Psoas muscle (tissue), 7 donors: ENCODE measurements at regions not wholly inside any gene's neighbourhood (a gene's known extent, or its start where the extent isn't known, plus 50 kb on each side); places are given as distances from the start of the nearest gene placed in this dataset.

ENCODE experiments used
- ATAC-seq, 4 donors: fragments of 200-7000 bp; cut with Tn5 transposase; one replicate each; pipeline ENCODE4 v1.9.1; 2020; ENCODE audit warnings: moderate library complexity in 3 of 4, mild to moderate bottlenecking in 2 of 4
- DNase-seq, 2 donors: peaks; one replicate each; pipeline ENCODE4 v3.0.0-alpha.2; 2020
- H3K27ac ChIP-seq: fragments of 200-600 bp; one replicate; pipeline ENCODE4 v1.8.0; 2022
- H3K27me3 ChIP-seq, 3 donors: fragments of 200-600 bp in 1 of 3; one replicate each; pipeline versions ENCODE4 v1.6.1 to v1.8.0; 2013 to 2022; ENCODE audit warnings: low read length in 2 of 3, mild to moderate bottlenecking in 2 of 3, moderate library complexity in 1 of 3; ENCODE audit not compliant: insufficient read depth in 3 of 3
- H3K36me3 ChIP-seq, 2 donors: fragments of 200-600 bp in 1 of 2; one replicate each; pipeline versions ENCODE4 v1.6.1 to v1.8.0; 2013 to 2022; ENCODE audit warnings: low read depth in 1 of 2, mild to moderate bottlenecking in 1 of 2, moderate library complexity in 1 of 2; ENCODE audit not compliant: insufficient read depth in 1 of 2
- H3K4me1 ChIP-seq: fragments of 200-600 bp; one replicate; pipeline ENCODE4 v1.8.0; 2022
- H3K4me3 ChIP-seq: fragments of 200-600 bp; one replicate; pipeline ENCODE4 v1.8.0; 2022; ENCODE audit warnings: mild to moderate bottlenecking
- H3K9me3 ChIP-seq: fragments of 200-600 bp; one replicate; pipeline ENCODE4 v1.8.0; 2022
- CTCF ChIP-seq: fragments of 200-600 bp; IDR thresholded peaks from one replicate; pipeline ENCODE4 v1.8.0; 2022; ENCODE audit warnings: antibody characterized with exemption
- WGBS, 3 donors: extraction: QIAGEN DNeasy Blood & Tissue Kit; methylation state at CpG; one replicate each; pipeline versions ENCODE4 v1.1.6 to v1.1.7; 2013; 5-methylcytosine and 5-hydroxymethylcytosine counted together
- intact Hi-C, 2 donors: fragments of 100-400 bp; cut with DNase I; formaldehyde crosslinking; loops; one replicate each; pipeline versions ENCODE4 v1.11.0 to v1.14.2; 2022
- donor health status: healthy with polysubstance abuse.
- donor health status: DM: no; HTN: no; CAD: no; lungs with moderate emphysema.
- donor health status: Bipolar disorder and iron deficiency.
- donor health status: healthy.
- donor health status: DM: yes; HTN: yes; CAD: no.
- donor health status: DM: no; HTN: no; CAD: no.
- donor health status: DM: yes; HTN: yes; CAD: no.

- no peaks in the 10 kb centered on the region for H3K9me3 ChIP-seq
- WGBS, 3 donors, result 78 to 88% (median 85%) methylated on average over 2 of the region's 2 CpGs
- no peaks in the 10 kb centered on the region for H3K36me3 ChIP-seq
- no peak for TF ChIP-seq CTCF
- H3K4me3 ChIP-seq, result no peak overlapping the region
- H3K27me3 ChIP-seq, result no peaks in the 10 kb centered on the region
- H3K4me1 ChIP-seq, result no peaks in the 10 kb centered on the region
- no peak for DNase-seq
- intact Hi-C loops, result no loop called here
- H3K27ac ChIP-seq, result no peak overlapping the region
- ATAC-seq, result no peak
These were observed 502.9 kb upstream of the PCDH10 start for GRCh38 chr4:132646186-132646585.

GRCh38 chr4:132651196-132651595 lies 497.9 kb upstream of the PCDH10 start:
- Histone ChIP-seq H3K27ac (no peak overlapping the region), H3K36me3 (no peaks in the 10 kb centered on the region), H3K4me1 (no peaks in the 10 kb centered on the region), H3K27me3 (no peaks in the 10 kb centered on the region), H3K4me3 (no peak overlapping the region), H3K9me3 (no peaks in the 10 kb centered on the region)
- DNase-seq (no peak), ATAC-seq (no peak)
- intact Hi-C loops, result no loop called here
- no peak for TF ChIP-seq CTCF
- 87 to 91% (median 90%) methylated on average over 2 of the region's 2 CpGs for WGBS, 3 donors

- 57 to 68% (median 67%) methylated on average over 1 of the region's 1 CpG for WGBS, 3 donors
- Histone ChIP-seq H3K4me3 (no peak overlapping the region), H3K9me3 (no peaks in the 10 kb centered on the region), H3K36me3 (no peaks in the 10 kb centered on the region), H3K27me3 (no peaks in the 10 kb centered on the region), H3K4me1 (no peaks in the 10 kb centered on the region), H3K27ac (no peak overlapping the region)
- intact Hi-C loops, result no loop called here
- DNase-seq, result no peak
- no peak for TF ChIP-seq CTCF
- ATAC-seq, result no peak
These were observed 488.9 kb upstream of the PCDH10 start for GRCh38 chr4:132660181-132660580.

GRCh38 chr4:132662456-132662855 lies 486.6 kb upstream of the PCDH10 start:
- ATAC-seq (no peak), DNase-seq (no peak)
- Histone ChIP-seq H3K27me3 (no peaks in the 10 kb centered on the region), H3K4me3 (no peak overlapping the region), H3K9me3 (no peaks in the 10 kb centered on the region), H3K36me3 (no peaks in the 10 kb centered on the region), H3K4me1 (no peaks in the 10 kb centered on the region), H3K27ac (no peak overlapping the region)
- TF ChIP-seq CTCF, result no peak
- intact Hi-C loops, result no loop called here
- 73 to 86% (median 86%) methylated on average over 1 of the region's 1 CpG for WGBS, 3 donors

GRCh38 chr4:132669786-132670185 lies 479.3 kb upstream of the PCDH10 start:
- Histone ChIP-seq H3K27me3 (no peaks in the 10 kb centered on the region), H3K4me1 (no peaks in the 10 kb centered on the region), H3K27ac (no peak overlapping the region), H3K4me3 (no peak overlapping the region), H3K9me3 (no peaks in the 10 kb centered on the region), H3K36me3 (no peaks in the 10 kb centered on the region)
- no peak for TF ChIP-seq CTCF
- no peak for DNase-seq
- 0 to 39% (median 0%) methylated on average over 1 of the region's 1 CpG for WGBS, 3 donors
- no peak for ATAC-seq
- intact Hi-C loops, result no loop called here
